ENCODE measurements at regions not wholly inside any gene's neighbourhood (a gene's known extent, or its start where the extent isn't known, plus 50 kb on each side); places are given as distances from the start of the nearest gene placed in this dataset.

- Histone ChIP-seq H3K4me1 (ENCODE audit: control insufficient read depth, low read length) (no peaks in the 10 kb centered on the region), H3K27ac (ENCODE audit: low read depth, low read length) (no peak overlapping the region), H3F3A (ENCODE audit: control insufficient read depth, insufficient read depth) (no peaks in the 10 kb centered on the region), H3K27me3 (ENCODE audit: control insufficient read depth, low read length) (no peaks in the 10 kb centered on the region), H3K4me3 (ENCODE audit: low read length) (no peak overlapping the region), H4K20me1 (ENCODE audit: control insufficient read depth, insufficient read depth, low read depth, low read length) (no peaks in the 10 kb centered on the region), H3K4me2 (ENCODE audit: low read length) (no peak overlapping the region), H3K79me2 (ENCODE audit: control insufficient read depth, low read length) (no peaks in the 10 kb centered on the region), H3K9me2 (replicated peaks; ENCODE audit: control insufficient read depth, low read length) (no peaks in the 10 kb centered on the region), H3K36me3 (ENCODE audit: control insufficient read depth, low read length) (no peaks in the 10 kb centered on the region), H3K9me3 (ENCODE audit: control insufficient read depth, insufficient read depth, low read length) (no peaks in the 10 kb centered on the region)
- TF ChIP-seq EZH2phosphoT487 (IDR thresholded peaks at IDR 0.05; ENCODE audit: borderline replicate concordance, low read length) (no peak), CTCF (IDR thresholded peaks at IDR 0.05; ENCODE audit: low read depth, low read length, poor library complexity, severe bottlenecking) (no peak)
These were observed 78.1 kb upstream of the EOMES start for GRCh38 chr3:27800261-27800660.

- Histone ChIP-seq H3K27ac (ENCODE audit: low read depth, low read length) (no peak overlapping the region), H3K79me2 (ENCODE audit: control insufficient read depth, low read length) (no peaks in the 10 kb centered on the region), H3K9me2 (replicated peaks; ENCODE audit: control insufficient read depth, low read length) (no peaks in the 10 kb centered on the region), H3K9me3 (ENCODE audit: control insufficient read depth, insufficient read depth, low read length) (no peaks in the 10 kb centered on the region), H3K4me1 (ENCODE audit: control insufficient read depth, low read length) (no peaks in the 10 kb centered on the region), H4K20me1 (ENCODE audit: control insufficient read depth, insufficient read depth, low read depth, low read length) (no peaks in the 10 kb centered on the region), H3K36me3 (ENCODE audit: control insufficient read depth, low read length) (no peaks in the 10 kb centered on the region), H3F3A (ENCODE audit: control insufficient read depth, insufficient read depth) (no peaks in the 10 kb centered on the region), H3K4me2 (ENCODE audit: low read length) (no peak overlapping the region), H3K4me3 (ENCODE audit: low read length) (no peak overlapping the region), H3K27me3 (ENCODE audit: control insufficient read depth, low read length) (no peaks in the 10 kb centered on the region)
- TF ChIP-seq CTCF (IDR thresholded peaks at IDR 0.05; ENCODE audit: low read depth, low read length, poor library complexity, severe bottlenecking) (no peak), EZH2phosphoT487 (IDR thresholded peaks at IDR 0.05; ENCODE audit: borderline replicate concordance, low read length) (no peak)
These were observed 80.3 kb upstream of the EOMES start for GRCh38 chr3:27802425-27802824.

- no peak for TF ChIP-seq EZH2phosphoT487 (IDR thresholded peaks at IDR 0.05; ENCODE audit: borderline replicate concordance, low read length)
- TF ChIP-seq CTCF (IDR thresholded peaks at IDR 0.05; ENCODE audit: low read depth, low read length, poor library complexity, severe bottlenecking), result no peak
- Histone ChIP-seq H3K4me3 (ENCODE audit: low read length) (no peak overlapping the region), H3K27ac (ENCODE audit: low read depth, low read length) (no peak overlapping the region), H3K79me2 (ENCODE audit: control insufficient read depth, low read length) (no peaks in the 10 kb centered on the region), H3K9me3 (ENCODE audit: control insufficient read depth, insufficient read depth, low read length) (no peaks in the 10 kb centered on the region), H3K4me2 (ENCODE audit: low read length) (no peak overlapping the region), H3F3A (ENCODE audit: control insufficient read depth, insufficient read depth) (no peaks in the 10 kb centered on the region), H3K36me3 (ENCODE audit: control insufficient read depth, low read length) (no peaks in the 10 kb centered on the region), H4K20me1 (ENCODE audit: control insufficient read depth, insufficient read depth, low read depth, low read length) (no peaks in the 10 kb centered on the region), H3K9me2 (replicated peaks; ENCODE audit: control insufficient read depth, low read length) (no peaks in the 10 kb centered on the region; the same call in 1 of the 2 replicates), H3K4me1 (ENCODE audit: control insufficient read depth, low read length) (no peaks in the 10 kb centered on the region), H3K27me3 (ENCODE audit: control insufficient read depth, low read length) (no peaks in the 10 kb centered on the region)
These were observed 80.7 kb upstream of the EOMES start for GRCh38 chr3:27802849-27803248.

- H3K79me2 ChIP-seq (ENCODE audit: control insufficient read depth, low read length), result no peaks in the 10 kb centered on the region
- no peaks in the 10 kb centered on the region for H3K36me3 ChIP-seq (ENCODE audit: control insufficient read depth, low read length)
- no peak overlapping the region for H3K27ac ChIP-seq (ENCODE audit: low read depth, low read length)
- TF ChIP-seq EZH2phosphoT487 (IDR thresholded peaks at IDR 0.05; ENCODE audit: borderline replicate concordance, low read length) (no peak), CTCF (IDR thresholded peaks at IDR 0.05; ENCODE audit: low read depth, low read length, poor library complexity, severe bottlenecking) (no peak)
- no peak overlapping the region for H3K4me2 ChIP-seq (ENCODE audit: low read length)
- H3K4me3 ChIP-seq (ENCODE audit: low read length), result no peak overlapping the region
- no peaks in the 10 kb centered on the region for H3F3A ChIP-seq (ENCODE audit: control insufficient read depth, insufficient read depth)
- H3K27me3 ChIP-seq (ENCODE audit: control insufficient read depth, low read length), result no peaks in the 10 kb centered on the region
- no peaks in the 10 kb centered on the region; the same call in 1 of the 2 replicates for H3K9me2 ChIP-seq (replicated peaks; ENCODE audit: control insufficient read depth, low read length)
- no peaks in the 10 kb centered on the region for H3K9me3 ChIP-seq (ENCODE audit: control insufficient read depth, insufficient read depth, low read length)
- H3K4me1 ChIP-seq (ENCODE audit: control insufficient read depth, low read length), result no peaks in the 10 kb centered on the region
- no peaks in the 10 kb centered on the region for H4K20me1 ChIP-seq (ENCODE audit: control insufficient read depth, insufficient read depth, low read depth, low read length)
These were observed 83.2 kb upstream of the EOMES start for GRCh38 chr3:27805282-27805681.

All from DOHH2 (cell line).